GM12878 (cell line): ENCODE measurements at regions not wholly inside any gene's neighbourhood (a gene's known extent, or its start where the extent isn't known, plus 50 kb on each side); places are given as distances from the start of the nearest gene placed in this dataset.
A peak's percentile ranks its signal among the peaks of the same experiment; 100 is the strongest.

Source experiments
- ATAC-seq: fragments of 200-7000 bp; cut with Tn5 transposase; 3 replicates; pipeline ENCODE4 v1.9.1; 2020; ENCODE audit warnings: mild to moderate bottlenecking, moderate library complexity
- BruUV-seq: library from RNA; stranded (reverse); fragments of 400-500 nt; replicated peaks from 2 replicates; lab custom pipeline; 2021; lab: Mats Ljungman, UMichigan
- CTCF ChIA-PET: fragments of 300-600 bp; sonication (Branson Sonifier 250); formaldehyde crosslinking; extraction: SDS; loops from one replicate; lab custom pipeline; 2021; ENCODE audit warnings: inconsistent platforms; lab: Yijun Ruan, JAX
- POLR2A ChIA-PET: fragments of 350-600 bp; formaldehyde crosslinking; extraction: SDS; loops from one replicate; lab custom pipeline; 2021; ENCODE audit warnings: inconsistent platforms; lab: Charles Lee
- RAD21 ChIA-PET: fragments of 300-600 bp; sonication (Branson Sonifier 250); formaldehyde crosslinking; loops from one replicate; lab custom pipeline; 2023; ENCODE audit warnings: antibody characterized with exemption; ENCODE audit not compliant: unreplicated experiment; lab: Charles Lee
- SMC1A ChIA-PET: fragments of 300-600 bp; sonication (Branson Sonifier 250); formaldehyde crosslinking; loops from one replicate; lab custom pipeline; 2023; ENCODE audit not compliant: unreplicated experiment, uncharacterized antibody; lab: Charles Lee
- DNase-seq: peaks from one replicate; pipeline ENCODE4 v3.0.0-alpha.2; 2011; ENCODE audit warnings: low read depth, low spot score
- FAIRE-seq: peaks from 3 replicates; lab custom pipeline; 2011; peaks lifted over from hg19 to GRCh38; lab: Jason Lieb, UNC
- H2AFZ ChIP-seq: 2 replicates; pipeline ENCODE4 v1.6.0; 2011; ENCODE audit warnings: low read depth, low read length, control low read depth; ENCODE audit not compliant: control insufficient read depth
- H3K27ac ChIP-seq: 2 replicates; pipeline ENCODE4 v1.5.1; 2011; ENCODE audit warnings: control low read depth; ENCODE audit not compliant: control insufficient read depth, insufficient read depth
- H3K27me3 ChIP-seq, 2 experiments: replicated peaks in 1 of 2; 2 replicates each; pipeline versions ENCODE4 v1.6.0 to v1.6.1; 2011; ENCODE audit warnings: low read length in 1 of 2; ENCODE audit not compliant: control insufficient read depth in 2 of 2, insufficient read depth in 2 of 2
- H3K36me3 ChIP-seq, 2 experiments: 2 replicates each; pipeline ENCODE4 v1.5.1; 2011; ENCODE audit warnings: low read length in 1 of 2; ENCODE audit not compliant: control insufficient read depth in 2 of 2, insufficient read depth in 2 of 2
- H3K4me1 ChIP-seq: 2 replicates; pipeline ENCODE4 v1.6.1; 2011; ENCODE audit warnings: mild to moderate bottlenecking, low read length, moderate library complexity, mixed read lengths; ENCODE audit not compliant: control insufficient read depth, insufficient read depth
- H3K4me2 ChIP-seq: 2 replicates; pipeline ENCODE4 v1.6.0; 2011; ENCODE audit warnings: control low read depth; ENCODE audit not compliant: control insufficient read depth, insufficient read depth
- H3K4me3 ChIP-seq: fragments of 200-600 bp; sonication (generic); 2 replicates; pipeline ENCODE4 v1.5.1; 2016
- H3K79me2 ChIP-seq: 2 replicates; pipeline ENCODE4 v1.6.0; 2011; ENCODE audit warnings: low read length; ENCODE audit not compliant: control insufficient read depth, insufficient read depth
- H3K9ac ChIP-seq: 2 replicates; pipeline ENCODE4 v1.8.0; 2011; ENCODE audit warnings: low read length, control low read depth, mixed read lengths; ENCODE audit not compliant: control insufficient read depth, insufficient read depth
- H3K9me3 ChIP-seq: replicated peaks from 3 replicates; pipeline ENCODE4 v1.5.1; 2011; ENCODE audit warnings: mild to moderate bottlenecking, low read length; ENCODE audit not compliant: control insufficient read depth, insufficient read depth
- H4K20me1 ChIP-seq: 2 replicates; pipeline ENCODE4 v1.6.0; 2011; ENCODE audit not compliant: control insufficient read depth, insufficient read depth
- CBX5 ChIP-seq: sonication (generic); IDR thresholded peaks from 2 replicates; pipeline ENCODE4 v1.6.1; 2016; ENCODE audit warnings: low read depth, moderate library complexity, mild to moderate bottlenecking, inconsistent platforms
- NFYB ChIP-seq: IDR thresholded peaks from 2 replicates; pipeline ENCODE4 v1.6.1; 2011; ENCODE audit warnings: low read depth, mild to moderate bottlenecking, low read length, improper control_type of control experiment, moderate library complexity; ENCODE audit not compliant: insufficient read depth
- RFX5 ChIP-seq: IDR thresholded peaks from 2 replicates; pipeline ENCODE4 v1.6.1; 2011; ENCODE audit warnings: low read depth, low read length, improper control_type of control experiment
- SMAD1 ChIP-seq: fragments of 450-650 bp; IDR thresholded peaks from 2 replicates; pipeline ENCODE4 v1.6.1; 2018; ENCODE audit warnings: mild to moderate bottlenecking, low read depth; ENCODE audit not compliant: partially characterized antibody
- ZBTB11 ChIP-seq: fragments of 450-650 bp; formaldehyde crosslinking; IDR thresholded peaks from 2 replicates; pipeline ENCODE4 v1.5.0; 2022; ENCODE audit warnings: mild to moderate bottlenecking, missing genetic modification characterization
- in situ Hi-C: fragments of 300-500 bp; cut with MboI; formaldehyde crosslinking; loops from 9 replicates; pipeline ENCODE4 v1.14.3; 2018; ENCODE audit warnings: mixed read lengths
- intact Hi-C: fragments of 100-400 bp; cut with micrococcal nuclease; formaldehyde crosslinking; loops from one replicate; pipeline ENCODE4 v1.14.2; 2022; ENCODE audit not compliant: unreplicated experiment

GRCh38 chr15:37260255-37260654 is 159.9 kb upstream of the MEIS2 start:
- TF ChIP-seq NFYB (no peak), SMAD1 (no peak), CBX5 (no peak), ZBTB11 (CRISPR knock-in tag) (no peak), RFX5 (no peak)
- POLR2A ChIA-PET = no interaction called here

More at GRCh38 chr15:37260255-37260654, 159.9 kb upstream of the MEIS2 start:
- ATAC-seq (peak; percentile 67), FAIRE-seq (no peak), DNase-seq (no peak)
- H3K4me2 ChIP-seq = no peak overlapping the region
- no TSS peak for BruUV-seq
- in situ Hi-C loops = no loop called here
- no peaks in the 10 kb centered on the region for H3K27me3 ChIP-seq
- intact Hi-C loops = no loop called here
- H2AFZ ChIP-seq = no peak overlapping the region
- H3K79me2 ChIP-seq = no peaks in the 10 kb centered on the region
- H4K20me1 ChIP-seq = no peaks in the 10 kb centered on the region
- H3K9ac ChIP-seq = no peak overlapping the region
- no peaks in the 10 kb centered on the region for H3K9me3 ChIP-seq
- H3K27ac ChIP-seq = no peak overlapping the region
- ChIA-PET SMC1A (no interaction called here), RAD21 (no interaction called here), CTCF (interaction anchor here (1.4 kb wide), 1 partner anchor 56 kb away, joined by 3 read pairs; no protein-coding TSS in a partner anchor)
- no peaks in the 10 kb centered on the region for H3K4me1 ChIP-seq
- H3K4me3 ChIP-seq = no peak overlapping the region
- H3K36me3 ChIP-seq = no peaks in the 10 kb centered on the region
